HG03442 (cell line): ENCODE measurements at regions not wholly inside any gene's neighbourhood (a gene's known extent, or its start where the extent isn't known, plus 50 kb on each side); places are given as distances from the start of the nearest gene placed in this dataset.
"Not testable (repeated sequence)": the region's sequence is repeated elsewhere in the genome, so short reads cannot be mapped to it uniquely, and the experiment has no call there.

Experiments used
- ATAC-seq: cut with Tn5 transposase; IDR thresholded peaks from one replicate; pipeline ENCODE4 v1.9.1; 2021; ENCODE audit warnings: mild to moderate bottlenecking, moderate library complexity; ENCODE audit not compliant: unreplicated experiment

DNA sequence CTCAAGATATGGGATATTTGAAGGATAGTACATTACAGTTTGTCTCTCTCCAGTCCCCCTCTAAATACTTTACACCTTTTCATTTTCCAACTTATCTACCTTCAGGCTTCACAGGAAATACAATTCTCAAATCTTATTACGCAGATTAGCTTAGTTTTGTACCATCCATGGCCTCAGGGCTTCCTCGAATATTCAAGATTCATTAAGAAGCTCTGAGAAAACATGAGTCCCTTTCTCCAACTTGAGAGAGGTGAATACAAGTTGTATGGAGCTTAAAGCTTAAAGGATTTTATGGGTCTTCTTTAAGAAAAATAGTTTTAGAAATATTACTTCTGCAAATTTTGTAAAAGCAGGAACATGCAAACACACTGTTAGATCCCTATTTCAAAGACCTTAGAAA lies 1212.5 kb downstream of the GALC start:
- no peak for ATAC-seq

- no peak for ATAC-seq
These were observed 1213.6 kb downstream of the GALC start for GRCh38 chr14:86779416-86779815.

- no peak for ATAC-seq
These were observed 1214.9 kb downstream of the GALC start for GRCh38 chr14:86777963-86778602.

DNA sequence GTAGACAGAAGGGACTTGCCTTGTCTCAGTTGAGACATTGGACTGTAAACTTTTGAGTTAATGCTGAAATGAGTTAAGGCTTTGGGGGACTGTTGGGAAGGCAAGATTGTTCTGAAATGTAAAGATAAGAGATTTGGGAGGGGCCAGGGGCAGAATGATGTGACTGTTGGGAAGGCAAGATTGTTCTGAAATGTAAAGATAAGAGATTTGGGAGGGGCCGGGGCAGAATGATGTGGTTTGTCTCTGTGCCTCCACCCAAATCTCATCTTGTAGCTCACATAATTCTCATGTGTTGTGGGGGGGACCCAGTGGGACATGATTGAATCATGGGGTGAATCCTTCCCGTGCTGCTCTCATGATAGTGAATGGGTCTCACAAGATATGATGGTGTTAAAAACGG lies 1217.1 kb downstream of the GALC start:
- ATAC-seq = not testable (repeated sequence)

DNA sequence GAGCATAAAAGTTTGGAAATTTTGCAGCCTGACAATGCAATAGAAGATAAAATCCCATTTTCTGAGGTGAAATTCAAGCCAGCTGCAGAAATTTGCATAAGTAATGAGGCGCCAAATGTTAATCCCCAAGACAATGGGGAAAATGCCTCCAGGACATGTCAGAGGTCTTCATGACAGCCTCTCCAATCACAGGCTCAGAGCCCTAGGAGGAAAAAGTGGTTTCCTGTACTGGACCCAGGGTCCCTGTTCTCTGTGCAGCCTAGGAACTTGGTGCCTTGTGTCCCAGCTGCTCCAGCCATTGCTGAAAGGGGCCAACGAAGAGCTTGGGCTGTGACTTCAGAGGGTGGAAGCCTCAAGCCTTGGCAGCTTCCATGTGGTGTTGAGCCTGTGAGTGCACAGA lies 1218.1 kb downstream of the GALC start:
- ATAC-seq = no peak

- no peak for ATAC-seq
These were observed 1220.9 kb downstream of the GALC start for GRCh38 chr14:86772075-86772474.

DNA sequence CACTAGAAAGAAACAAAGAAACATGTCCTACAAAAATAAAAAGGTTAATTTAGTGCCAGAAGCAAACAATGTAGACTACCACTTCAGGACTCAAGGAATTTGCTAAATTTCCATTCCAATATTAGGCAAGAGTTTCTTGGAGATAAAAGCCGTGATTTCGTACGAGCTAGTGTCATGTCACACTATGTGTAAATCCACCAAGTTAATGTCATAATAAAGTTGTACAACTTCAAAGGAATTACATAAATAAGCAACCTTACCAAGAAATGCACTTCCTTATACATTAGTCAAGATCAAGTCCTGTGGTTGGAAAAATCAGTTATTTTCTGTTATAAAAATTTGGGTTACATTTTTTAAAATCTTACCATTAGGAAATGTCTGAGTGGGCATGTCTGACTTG lies 1222.8 kb downstream of the GALC start:
- no peak for ATAC-seq

DNA sequence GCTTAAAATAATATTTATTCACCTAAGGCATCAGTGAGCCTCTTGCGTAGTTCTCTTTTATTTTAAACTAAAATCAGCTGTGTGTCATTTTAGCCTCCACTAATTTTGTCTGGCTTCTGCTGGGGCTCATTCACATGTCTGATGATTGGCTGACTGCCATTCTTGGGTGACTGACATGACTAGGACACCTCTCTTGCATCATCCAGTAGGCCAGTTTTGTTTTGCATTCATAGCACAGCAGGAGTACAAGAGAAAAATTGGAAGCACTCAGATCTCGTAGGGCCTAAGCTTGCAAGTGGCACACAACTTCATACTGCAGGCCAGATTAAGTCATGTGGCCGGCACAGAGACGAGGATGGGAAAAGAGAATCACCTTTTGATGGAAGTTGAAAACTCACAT lies 1226.5 kb downstream of the GALC start:
- no peak for ATAC-seq

- ATAC-seq = no peak
These were observed 1231.4 kb downstream of the GALC start for GRCh38 chr14:86761611-86762010.

- no peak for ATAC-seq
These were observed 1226.7 kb downstream of the FLRT2 start for GRCh38 chr14:86756521-86757190.

DNA sequence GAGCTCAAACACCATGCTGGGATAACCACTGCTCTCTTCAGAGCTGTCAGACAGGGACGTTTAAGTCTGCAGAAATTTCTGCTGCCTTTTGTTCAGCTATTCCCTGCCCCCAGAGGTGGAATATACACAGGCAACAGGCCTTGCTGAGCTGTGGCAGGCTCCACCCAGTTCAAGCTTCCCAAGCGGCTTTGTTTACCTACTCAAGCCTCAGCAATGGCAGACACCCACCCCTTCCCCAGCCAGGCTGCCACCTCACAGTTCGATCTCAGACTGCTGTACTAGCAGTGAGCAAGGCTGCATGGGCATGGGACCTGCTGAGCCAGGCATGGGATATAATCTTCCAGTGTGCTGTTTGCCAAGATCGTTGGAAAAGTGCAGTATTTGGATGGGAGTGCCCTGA lies 1220.5 kb downstream of the FLRT2 start:
- not testable (repeated sequence) for ATAC-seq

DNA sequence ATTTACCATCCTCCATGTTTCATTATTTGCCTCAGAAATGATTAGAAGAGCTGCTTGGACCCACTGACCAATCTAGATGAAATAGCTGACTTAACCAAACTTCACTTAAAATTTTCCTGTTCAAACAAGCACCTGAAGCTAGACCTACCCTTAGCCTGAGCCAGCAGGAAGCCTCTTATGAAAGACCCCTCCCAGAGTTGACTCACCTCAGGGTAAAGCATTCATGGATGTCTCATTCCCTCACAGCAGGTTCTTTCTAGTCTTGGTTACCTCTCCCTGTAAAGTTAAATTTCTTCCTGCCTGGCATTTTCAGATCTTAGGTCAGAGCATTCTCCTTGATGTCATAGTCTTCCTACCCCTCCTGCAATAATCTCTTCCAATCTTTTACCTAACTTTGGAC lies 1209.8 kb downstream of the FLRT2 start:
- no peak for ATAC-seq

DNA sequence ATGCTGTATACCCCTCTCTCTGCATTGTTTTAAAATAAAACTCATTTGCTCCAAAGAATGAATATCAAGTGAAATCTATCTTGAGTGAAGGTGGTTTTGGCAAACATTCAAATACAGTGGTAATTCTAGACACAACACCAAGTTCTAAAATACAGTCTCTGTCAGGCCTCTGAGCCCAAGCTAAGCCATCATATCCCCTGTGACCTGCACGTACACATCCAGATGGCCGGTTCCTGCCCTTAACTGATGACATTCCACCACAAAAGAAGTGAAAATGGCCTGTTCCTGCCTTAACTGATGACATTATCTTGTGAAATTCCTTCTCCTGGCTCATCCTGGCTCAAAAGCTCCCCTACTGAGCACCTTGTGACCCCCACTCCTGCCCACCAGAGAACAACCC lies 1201.5 kb downstream of the FLRT2 start:
- not testable (repeated sequence) for ATAC-seq

DNA sequence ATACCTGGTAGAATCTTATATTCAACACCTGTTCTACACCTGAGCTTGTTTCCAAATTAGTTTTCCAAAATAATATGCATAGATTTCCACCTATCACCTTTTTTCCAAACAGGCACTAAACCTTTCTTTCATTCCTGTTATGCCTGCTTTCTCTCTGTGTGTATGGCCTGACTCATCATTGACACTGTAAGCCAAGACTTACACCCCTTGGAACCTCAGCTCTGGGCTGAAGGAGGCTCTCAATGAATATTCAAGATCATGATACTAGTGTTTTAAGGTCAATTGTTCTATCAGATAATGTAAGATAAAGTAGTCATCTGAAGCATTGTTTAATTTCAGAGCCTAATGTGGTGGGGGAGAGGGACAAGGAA lies 1193.3 kb downstream of the FLRT2 start:
- no peak for ATAC-seq

DNA sequence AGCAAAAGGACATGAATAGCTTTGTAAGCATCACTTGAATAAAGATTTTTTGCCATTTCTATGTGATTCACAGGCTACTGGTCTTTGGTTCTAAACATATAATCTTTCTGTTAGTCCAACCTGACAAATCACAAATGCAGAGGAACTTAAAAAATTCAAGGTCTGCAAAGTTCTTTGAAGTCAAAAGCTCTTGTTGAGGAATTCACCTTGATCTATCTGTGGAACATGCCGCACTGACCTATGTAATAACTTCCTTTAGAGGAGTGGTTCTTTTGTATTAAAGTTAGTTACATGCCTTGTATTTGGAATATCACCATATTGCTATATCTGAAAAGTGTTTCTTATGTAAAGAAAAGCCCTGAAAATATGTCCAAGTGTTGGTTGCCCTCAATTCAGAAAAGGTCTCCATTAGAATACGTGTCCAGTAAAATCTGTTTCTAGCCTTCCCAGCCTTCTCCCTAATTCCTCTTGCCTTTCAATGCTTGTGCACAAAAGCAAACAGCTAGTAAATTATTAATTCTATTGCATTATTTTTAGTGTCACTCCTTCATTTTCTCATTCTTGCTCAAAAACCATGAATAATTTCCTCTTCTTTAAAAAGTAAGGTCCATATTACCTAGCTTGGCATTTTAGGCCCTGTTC lies 1192.8 kb downstream of the FLRT2 start:
- no peak for ATAC-seq

DNA sequence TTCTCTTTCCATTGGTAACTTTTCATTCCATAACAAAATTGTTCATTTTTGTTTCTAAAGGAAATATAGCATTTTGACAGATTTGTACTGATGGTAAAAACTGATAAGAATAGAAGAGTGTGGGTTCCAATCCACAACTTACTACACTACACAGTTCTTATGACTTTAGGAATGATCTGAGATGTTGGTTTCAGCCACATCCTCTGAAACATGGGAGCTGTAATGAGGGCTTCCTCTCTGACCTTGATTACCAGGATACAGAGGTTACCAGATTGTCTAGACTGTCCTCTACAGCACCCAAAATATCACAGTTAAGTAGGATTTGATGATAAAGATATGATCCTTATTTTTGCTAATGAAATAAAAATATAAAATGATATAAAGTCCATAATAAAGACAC lies 1184.6 kb downstream of the FLRT2 start:
- ATAC-seq = no peak

DNA sequence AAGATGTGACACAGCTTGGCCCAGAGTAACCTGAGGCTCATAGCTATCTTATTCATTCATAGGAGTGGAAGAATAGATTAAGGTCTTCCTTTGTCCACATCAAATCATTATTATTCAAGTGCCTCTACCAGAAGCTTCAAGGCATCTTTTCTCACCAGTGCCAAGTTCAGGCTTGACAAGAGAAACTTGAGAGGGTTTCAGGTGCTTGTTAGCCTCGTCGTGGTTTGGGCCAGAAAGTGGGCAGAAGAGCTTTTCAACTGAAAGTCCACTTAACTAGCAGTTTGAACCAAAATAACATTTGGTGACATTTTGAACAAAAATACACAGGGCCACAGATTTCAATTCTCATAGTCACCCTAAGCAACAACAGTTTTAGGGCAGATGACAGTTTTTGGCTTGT lies 1184.2 kb downstream of the FLRT2 start:
- no peak for ATAC-seq

GRCh38 chr14:86712727-86713126 lies 1182.8 kb downstream of the FLRT2 start:
- no peak for ATAC-seq

DNA sequence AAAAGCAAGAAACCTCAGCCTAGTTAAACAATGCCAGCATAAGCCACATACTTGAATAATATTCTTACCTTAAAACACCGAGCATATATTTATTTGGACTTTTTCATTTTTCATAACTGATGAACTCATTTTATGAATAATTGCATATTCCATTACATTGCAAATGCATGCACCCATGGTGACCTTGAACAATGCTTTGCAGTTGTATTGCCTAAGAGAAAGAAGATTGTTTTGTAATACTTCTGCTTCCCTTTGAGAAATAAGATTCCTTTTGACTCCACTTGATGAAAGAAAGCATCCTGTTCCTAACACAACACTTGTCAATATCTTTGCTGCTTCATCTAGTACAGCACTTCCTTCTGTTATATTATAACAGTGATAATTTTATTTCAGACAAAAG lies 1182.2 kb downstream of the FLRT2 start:
- no peak for ATAC-seq

DNA sequence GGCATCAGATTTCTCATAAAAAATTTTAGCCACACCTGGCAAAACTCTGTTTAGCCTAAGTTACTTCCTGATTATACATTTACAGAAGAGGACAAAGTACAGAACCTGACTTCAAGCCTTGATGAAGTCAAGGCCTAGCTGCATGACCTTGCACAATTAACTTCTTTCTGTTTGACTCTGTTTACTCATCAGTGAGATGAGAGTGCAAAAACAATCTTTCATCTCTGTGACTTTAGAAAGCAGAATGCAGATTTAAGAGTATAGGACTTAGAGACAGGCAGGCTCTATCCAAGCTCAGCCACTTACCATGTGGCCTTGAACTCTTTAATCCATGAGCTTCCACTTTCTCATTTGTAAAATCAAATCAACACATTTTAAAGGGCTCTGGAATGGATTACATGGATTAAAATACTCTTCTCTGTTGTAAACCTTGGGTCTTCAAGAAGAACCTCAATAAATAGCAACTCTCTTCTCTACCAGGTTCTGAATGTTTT lies 1178.9 kb downstream of the FLRT2 start:
- no peak for ATAC-seq

DNA sequence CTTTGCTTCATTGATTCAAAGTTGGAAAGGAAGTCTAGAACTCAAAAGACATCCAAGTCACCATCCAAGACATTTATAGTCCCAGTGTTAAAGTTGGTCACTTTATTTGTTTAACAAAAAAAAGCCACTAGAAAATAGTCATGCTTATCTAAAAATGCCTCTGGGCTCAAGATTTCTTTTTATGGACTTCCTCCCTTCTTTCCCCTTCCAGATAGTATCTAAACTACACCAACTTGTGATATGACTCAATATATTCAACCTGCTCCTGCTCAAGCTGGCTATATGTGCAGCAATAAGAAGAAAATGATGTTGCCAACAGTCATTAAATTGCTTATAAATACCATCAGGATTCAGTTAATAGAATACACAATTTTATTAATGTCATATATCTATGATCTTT lies 1177.1 kb downstream of the FLRT2 start:
- ATAC-seq = no peak

DNA sequence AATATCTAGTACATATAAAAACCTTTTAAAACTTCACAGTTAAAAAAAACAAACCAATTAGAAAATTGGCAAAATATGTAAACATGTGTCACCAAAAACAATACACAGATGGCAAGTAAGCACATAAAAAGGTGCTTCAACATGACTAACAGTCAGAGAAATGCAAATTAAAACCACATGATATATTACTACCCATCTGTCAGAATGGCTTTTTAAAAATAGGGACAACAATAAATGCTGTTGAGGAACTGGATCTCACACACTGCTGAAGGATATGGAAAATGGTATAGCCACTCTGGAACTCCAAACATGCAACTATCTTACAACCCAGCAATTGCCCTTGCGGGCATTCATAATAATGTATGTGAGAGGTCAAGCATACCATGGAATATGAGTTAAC lies 1153.6 kb downstream of the FLRT2 start:
- ATAC-seq = no peak
